ENCODE measurements at regions not wholly inside any gene's neighbourhood (a gene's known extent, or its start where the extent isn't known, plus 50 kb on each side); places are given as distances from the start of the nearest gene placed in this dataset.

DNA sequence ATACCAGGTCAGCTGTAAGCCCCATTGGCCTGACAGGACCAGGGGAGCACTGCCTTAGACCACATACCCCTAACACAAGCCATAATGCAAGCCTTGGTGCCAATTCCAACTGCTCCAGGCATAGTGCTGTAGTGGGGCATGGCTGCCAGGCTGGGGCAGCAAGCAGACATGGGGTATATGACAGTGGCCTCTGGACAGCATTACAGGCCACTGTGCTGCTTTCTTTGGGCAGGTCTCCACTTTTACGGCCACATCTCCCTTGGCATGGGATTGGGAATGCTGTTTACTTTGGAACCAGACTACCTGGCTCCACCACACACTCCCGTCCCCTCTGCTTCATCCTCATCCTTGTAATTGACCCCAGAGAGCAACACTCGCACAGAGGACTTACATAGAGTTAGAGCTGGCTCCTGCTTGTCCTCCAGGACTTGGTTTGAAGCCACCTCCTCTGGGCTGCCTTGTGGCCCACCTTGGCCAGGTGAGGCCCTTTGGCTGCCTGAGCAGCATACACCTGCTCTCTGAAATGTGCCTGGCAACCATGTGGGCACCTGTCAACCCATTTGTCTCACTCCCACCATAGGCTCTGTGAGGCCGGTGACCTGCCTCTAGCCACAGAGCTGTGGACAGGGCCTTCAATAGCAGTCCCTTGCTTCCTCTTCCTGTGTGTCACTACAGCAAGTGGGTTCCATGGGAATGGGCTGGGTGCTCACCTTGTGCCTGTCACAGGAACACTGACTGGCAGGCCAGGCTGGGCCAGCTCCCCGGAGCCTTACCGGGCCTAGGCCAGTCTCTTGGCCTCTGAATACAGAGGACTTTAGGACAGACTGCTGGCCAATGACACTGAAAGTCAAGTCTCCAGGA, 262.6 kb upstream of the HS6ST1 start:
- H3K27ac ChIP-seq (ENCODE audit: low read length), result no peak overlapping the region
- peaks cover 4% of the 10 kb centered on the region; the same call in 1 of the 2 replicates for H3K9me3 ChIP-seq (ENCODE audit: insufficient read depth, low read depth, low read length)
- no peaks in the 10 kb centered on the region for H3K27me3 ChIP-seq (ENCODE audit: insufficient read depth, low read length)
- H3K4me3 ChIP-seq (ENCODE audit: low read length), result no peak overlapping the region
- no peaks in the 10 kb centered on the region for H3K4me1 ChIP-seq (ENCODE audit: insufficient read depth, low read length)
- H3K9ac ChIP-seq (ENCODE audit: low read depth, low read length), result no peak overlapping the region
- no peaks in the 10 kb centered on the region for H3K36me3 ChIP-seq (ENCODE audit: insufficient read depth, low read depth, low read length)

GRCh38 chr2:128581849-128582244, 263.2 kb upstream of the HS6ST1 start:
- Histone ChIP-seq H3K4me1 (ENCODE audit: insufficient read depth, low read length) (no peaks in the 10 kb centered on the region), H3K9me3 (ENCODE audit: insufficient read depth, low read depth, low read length) (peaks cover 4% of the 10 kb centered on the region; the same call in 1 of the 2 replicates)

DNA sequence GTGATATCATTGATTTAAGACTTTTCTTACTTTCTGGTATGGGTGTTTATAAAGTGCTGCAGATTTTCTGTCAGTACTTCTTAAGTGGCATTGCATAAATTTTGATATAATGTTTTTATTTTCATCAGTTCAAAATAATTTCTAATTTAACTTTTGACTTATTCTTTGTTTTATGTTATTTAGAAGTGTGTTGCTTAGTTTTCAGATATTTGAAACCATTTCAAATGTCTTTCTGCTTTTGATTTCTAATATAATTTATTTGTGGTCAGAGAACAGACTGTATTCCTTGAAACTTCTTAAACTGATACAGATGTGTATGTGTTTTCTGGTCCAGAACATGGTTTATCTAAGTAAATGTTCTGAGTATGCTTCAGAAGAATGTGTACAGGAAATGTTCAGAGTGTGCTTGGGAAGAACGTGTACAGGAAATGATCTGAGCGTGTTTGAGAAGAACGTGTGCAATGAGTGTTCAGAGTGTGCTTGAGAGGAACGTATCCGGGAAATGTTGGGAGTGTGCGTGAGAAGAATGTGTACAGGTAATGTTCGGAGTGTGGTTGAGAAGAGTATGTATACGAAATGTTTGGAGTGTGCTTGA, 265.7 kb upstream of the HS6ST1 start:
- H3K27ac ChIP-seq (ENCODE audit: low read length), result no peak overlapping the region
- H3K27me3 ChIP-seq (ENCODE audit: insufficient read depth, low read length), result no peaks in the 10 kb centered on the region
- H3K4me1 ChIP-seq (ENCODE audit: insufficient read depth, low read length), result no peaks in the 10 kb centered on the region
- H3K9ac ChIP-seq (ENCODE audit: low read depth, low read length), result no peak overlapping the region
- H3K4me3 ChIP-seq (ENCODE audit: low read length), result no peak overlapping the region
- peaks cover 4% of the 10 kb centered on the region; the same call in 1 of the 2 replicates for H3K9me3 ChIP-seq (ENCODE audit: insufficient read depth, low read depth, low read length)
- no peaks in the 10 kb centered on the region for H3K36me3 ChIP-seq (ENCODE audit: insufficient read depth, low read depth, low read length)

More at GRCh38 chr2:128581849-128582244, 263.2 kb upstream of the HS6ST1 start:
- H3K27ac ChIP-seq (ENCODE audit: low read length), result no peak overlapping the region
- H3K36me3 ChIP-seq (ENCODE audit: insufficient read depth, low read depth, low read length), result no peaks in the 10 kb centered on the region
- no peak overlapping the region for H3K9ac ChIP-seq (ENCODE audit: low read depth, low read length)
- no peaks in the 10 kb centered on the region for H3K27me3 ChIP-seq (ENCODE audit: insufficient read depth, low read length)
- no peak overlapping the region for H3K4me3 ChIP-seq (ENCODE audit: low read length)

DNA sequence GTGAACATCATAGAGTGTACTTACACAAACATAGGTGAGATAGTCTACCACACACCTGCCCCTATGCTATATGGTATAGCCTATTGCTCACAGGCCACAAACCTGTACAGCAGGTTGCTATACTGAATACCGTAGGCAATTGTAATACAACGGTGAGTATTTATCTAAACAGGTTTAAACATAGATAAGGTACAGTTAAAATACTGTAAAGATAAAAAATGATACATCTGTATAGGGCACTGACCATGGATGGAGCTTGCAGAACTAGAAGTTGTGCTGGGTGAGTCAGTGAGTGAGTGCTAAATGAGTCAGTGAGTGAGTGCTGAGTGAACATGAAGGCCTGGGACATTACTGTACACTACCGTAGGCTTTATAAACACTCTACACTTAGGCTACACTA, 267.0 kb upstream of the HS6ST1 start:
- Histone ChIP-seq H3K4me3 (ENCODE audit: low read length) (no peak overlapping the region), H3K27ac (ENCODE audit: low read length) (no peak overlapping the region), H3K9ac (ENCODE audit: low read depth, low read length) (no peak overlapping the region), H3K4me1 (ENCODE audit: insufficient read depth, low read length) (no peaks in the 10 kb centered on the region), H3K27me3 (ENCODE audit: insufficient read depth, low read length) (no peaks in the 10 kb centered on the region), H3K9me3 (ENCODE audit: insufficient read depth, low read depth, low read length) (peaks cover 4% of the 10 kb centered on the region; the same call in 1 of the 2 replicates), H3K36me3 (ENCODE audit: insufficient read depth, low read depth, low read length) (no peaks in the 10 kb centered on the region)

GRCh38 chr2:128589681-128590080, 271.0 kb upstream of the HS6ST1 start:
- Histone ChIP-seq H3K27ac (ENCODE audit: low read length) (no peak overlapping the region), H3K9me3 (ENCODE audit: insufficient read depth, low read depth, low read length) (peaks cover 4% of the 10 kb centered on the region; the same call in 1 of the 2 replicates), H3K27me3 (ENCODE audit: insufficient read depth, low read length) (no peaks in the 10 kb centered on the region), H3K4me3 (ENCODE audit: low read length) (no peak overlapping the region), H3K9ac (ENCODE audit: low read depth, low read length) (no peak overlapping the region), H3K36me3 (ENCODE audit: insufficient read depth, low read depth, low read length) (no peaks in the 10 kb centered on the region), H3K4me1 (ENCODE audit: insufficient read depth, low read length) (no peaks in the 10 kb centered on the region)

GRCh38 chr2:128590309-128591021, 271.8 kb upstream of the HS6ST1 start:
- no peaks in the 10 kb centered on the region for H3K36me3 ChIP-seq (ENCODE audit: insufficient read depth, low read depth, low read length)
- H3K9me3 ChIP-seq (ENCODE audit: insufficient read depth, low read depth, low read length), result no peaks in the 10 kb centered on the region; the same call in 1 of the 2 replicates
- H3K4me1 ChIP-seq (ENCODE audit: insufficient read depth, low read length), result no peaks in the 10 kb centered on the region
- H3K4me3 ChIP-seq (ENCODE audit: low read length), result no peak overlapping the region
- H3K27ac ChIP-seq (ENCODE audit: low read length), result no peak overlapping the region
- no peaks in the 10 kb centered on the region for H3K27me3 ChIP-seq (ENCODE audit: insufficient read depth, low read length)
- no peak overlapping the region for H3K9ac ChIP-seq (ENCODE audit: low read depth, low read length)

GRCh38 chr2:128591022-128591860, 272.6 kb upstream of the HS6ST1 start:
- H3K9me3 ChIP-seq (ENCODE audit: insufficient read depth, low read depth, low read length), result no peaks in the 10 kb centered on the region
- H3K36me3 ChIP-seq (ENCODE audit: insufficient read depth, low read depth, low read length), result no peaks in the 10 kb centered on the region
- no peak overlapping the region for H3K27ac ChIP-seq (ENCODE audit: low read length)
- no peak overlapping the region for H3K9ac ChIP-seq (ENCODE audit: low read depth, low read length)
- no peak overlapping the region for H3K4me3 ChIP-seq (ENCODE audit: low read length)
- no peaks in the 10 kb centered on the region for H3K27me3 ChIP-seq (ENCODE audit: insufficient read depth, low read length)
- no peaks in the 10 kb centered on the region for H3K4me1 ChIP-seq (ENCODE audit: insufficient read depth, low read length)

DNA sequence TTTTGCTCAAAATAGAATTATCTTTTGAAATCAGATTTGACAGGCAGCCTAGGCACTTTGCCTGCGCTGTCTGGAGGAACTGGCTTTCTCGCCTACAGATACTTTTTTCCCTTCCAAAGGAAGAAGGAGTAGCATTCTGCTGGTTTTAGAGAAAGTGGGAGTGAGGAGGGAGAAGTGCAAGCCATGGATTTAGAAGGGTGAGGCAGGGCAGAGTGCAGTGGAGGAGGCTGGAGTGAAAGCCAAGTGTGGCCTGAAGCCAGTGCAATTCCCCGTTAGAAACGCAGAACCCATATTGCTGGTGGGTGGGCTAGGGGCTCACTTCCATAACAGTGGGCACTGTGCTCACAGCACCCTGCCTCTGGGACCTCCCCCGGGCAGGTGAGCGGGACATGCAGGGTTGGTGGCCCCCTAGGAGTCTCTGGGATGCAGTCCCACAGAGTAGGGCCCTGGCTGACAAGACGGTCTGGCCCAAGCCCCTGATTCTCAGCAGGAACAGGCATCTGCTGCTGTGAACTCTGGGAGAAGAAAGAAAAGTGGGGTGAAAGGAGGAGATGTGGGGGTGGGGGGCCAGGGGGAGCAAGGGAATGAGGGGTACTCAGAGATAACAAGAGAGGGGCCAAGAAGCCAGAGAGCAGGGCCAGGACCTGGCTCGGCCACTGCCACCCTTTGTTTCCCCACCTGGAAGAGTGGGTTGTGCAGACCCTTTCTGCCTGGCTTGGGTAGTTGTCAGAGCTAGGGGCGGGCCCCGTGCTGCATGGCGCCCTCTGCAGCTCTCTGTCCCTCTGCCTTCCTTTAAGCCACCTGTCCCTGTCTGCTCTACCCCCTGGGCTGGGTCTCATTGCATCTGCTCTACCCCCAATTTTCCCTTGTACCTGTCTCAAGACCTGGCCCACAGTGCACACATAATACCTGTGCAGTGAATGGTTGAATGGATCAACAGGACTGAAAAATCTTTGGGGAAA, 273.5 kb upstream of the HS6ST1 start:
- Histone ChIP-seq H3K27ac (ENCODE audit: low read length) (no peak overlapping the region), H3K4me3 (ENCODE audit: low read length) (no peak overlapping the region), H3K9me3 (ENCODE audit: insufficient read depth, low read depth, low read length) (no peaks in the 10 kb centered on the region), H3K27me3 (ENCODE audit: insufficient read depth, low read length) (no peaks in the 10 kb centered on the region), H3K4me1 (ENCODE audit: insufficient read depth, low read length) (no peaks in the 10 kb centered on the region), H3K9ac (ENCODE audit: low read depth, low read length) (no peak overlapping the region), H3K36me3 (ENCODE audit: insufficient read depth, low read depth, low read length) (no peaks in the 10 kb centered on the region)

GRCh38 chr2:128593518-128593878, 274.8 kb upstream of the HS6ST1 start:
- Histone ChIP-seq H3K9me3 (ENCODE audit: insufficient read depth, low read depth, low read length) (no peaks in the 10 kb centered on the region), H3K27ac (ENCODE audit: low read length) (no peak overlapping the region), H3K9ac (ENCODE audit: low read depth, low read length) (no peak overlapping the region), H3K4me3 (ENCODE audit: low read length) (no peak overlapping the region), H3K36me3 (ENCODE audit: insufficient read depth, low read depth, low read length) (no peaks in the 10 kb centered on the region), H3K4me1 (ENCODE audit: insufficient read depth, low read length) (no peaks in the 10 kb centered on the region), H3K27me3 (ENCODE audit: insufficient read depth, low read length) (no peaks in the 10 kb centered on the region)

GRCh38 chr2:128593879-128594650, 275.4 kb upstream of the HS6ST1 start:
- H3K9me3 ChIP-seq (ENCODE audit: insufficient read depth, low read depth, low read length), result no peaks in the 10 kb centered on the region
- H3K27me3 ChIP-seq (ENCODE audit: insufficient read depth, low read length), result no peaks in the 10 kb centered on the region
- no peak overlapping the region for H3K4me3 ChIP-seq (ENCODE audit: low read length)
- no peaks in the 10 kb centered on the region for H3K4me1 ChIP-seq (ENCODE audit: insufficient read depth, low read length)
- no peak overlapping the region for H3K27ac ChIP-seq (ENCODE audit: low read length)
- H3K9ac ChIP-seq (ENCODE audit: low read depth, low read length), result no peak overlapping the region
- no peaks in the 10 kb centered on the region for H3K36me3 ChIP-seq (ENCODE audit: insufficient read depth, low read depth, low read length)
